Hepatocyte (in vitro differentiated cells): ENCODE measurements at regions not wholly inside any gene's neighbourhood (a gene's known extent, or its start where the extent isn't known, plus 50 kb on each side); places are given as distances from the start of the nearest gene placed in this dataset.

Source experiments
- DNase-seq: peaks from one replicate; pipeline ENCODE4 v3.0.0-alpha.2; 2016; ENCODE audit warnings: low spot score
- H2AFZ ChIP-seq: fragments of 200-600 bp; sonication (generic); 2 replicates; pipeline ENCODE4 v1.6.0; 2016; ENCODE audit warnings: antibody characterized with exemption, mild to moderate bottlenecking
- H3K27ac ChIP-seq: fragments of 200-600 bp; sonication (generic); 2 replicates; pipeline ENCODE4 v1.5.1; 2016; ENCODE audit warnings: mild to moderate bottlenecking
- H3K27me3 ChIP-seq: fragments of 200-600 bp; sonication (generic); 2 replicates; pipeline ENCODE4 v1.6.1; 2016
- H3K36me3 ChIP-seq: fragments of 200-600 bp; sonication (generic); replicated peaks from 2 replicates; pipeline ENCODE4 v1.5.1; 2016; ENCODE audit warnings: low read depth; ENCODE audit not compliant: insufficient read depth
- H3K4me1 ChIP-seq: fragments of 200-600 bp; sonication (generic); 2 replicates; pipeline ENCODE4 v1.5.1; 2016; ENCODE audit warnings: mild to moderate bottlenecking, moderate library complexity; ENCODE audit not compliant: insufficient read depth
- H3K4me2 ChIP-seq: fragments of 200-600 bp; sonication (generic); 2 replicates; pipeline ENCODE4 v1.6.0; 2016
- H3K4me3 ChIP-seq: fragments of 200-600 bp; sonication (generic); 2 replicates; pipeline ENCODE4 v1.5.1; 2016; ENCODE audit warnings: mild to moderate bottlenecking
- H3K79me2 ChIP-seq: fragments of 200-600 bp; sonication (generic); 2 replicates; pipeline ENCODE4 v1.6.0; 2017; ENCODE audit warnings: mild to moderate bottlenecking
- H3K9me2 ChIP-seq: fragments of 200-600 bp; sonication (generic); replicated peaks from 2 replicates; pipeline ENCODE4 v1.6.0; 2017; ENCODE audit warnings: mild to moderate bottlenecking; ENCODE audit not compliant: insufficient read depth
- H3K9me3 ChIP-seq: fragments of 200-600 bp; sonication (generic); 2 replicates; pipeline ENCODE4 v1.5.1; 2016; ENCODE audit warnings: low read depth, mild to moderate bottlenecking
- H4K20me1 ChIP-seq: fragments of 200-600 bp; sonication (generic); 2 replicates; pipeline ENCODE4 v1.6.0; 2016; ENCODE audit warnings: mild to moderate bottlenecking; ENCODE audit not compliant: insufficient read depth, poor library complexity, severe bottlenecking
- CTCF ChIP-seq: fragments of 200-600 bp; sonication (generic); IDR thresholded peaks from 2 replicates; pipeline ENCODE4 v1.5.1; 2016; ENCODE audit warnings: antibody characterized with exemption, mild to moderate bottlenecking; ENCODE audit not compliant: poor library complexity
- EZH2 ChIP-seq: fragments of 200-600 bp; sonication (generic); IDR thresholded peaks from 2 replicates; pipeline ENCODE4 v1.6.1; 2016; ENCODE audit warnings: antibody characterized with exemption, mild to moderate bottlenecking, borderline replicate concordance
- EZH2phosphoT487 ChIP-seq: fragments of 200-600 bp; sonication (generic); IDR thresholded peaks from one replicate; pipeline ENCODE4 v1.6.1; 2018; ENCODE audit warnings: antibody characterized with exemption, mild to moderate bottlenecking, low read depth, moderate library complexity; ENCODE audit not compliant: unreplicated experiment, severe bottlenecking
- WGBS: methylation state at CpG from one replicate; pipeline ENCODE4 v1.1.6; 2016; ENCODE audit warnings: low lambda C conversion rate; ENCODE audit errors: missing lambda C conversion rate; 5-methylcytosine and 5-hydroxymethylcytosine counted together

- Histone ChIP-seq H3K4me3 (no peak overlapping the region), H3K4me1 (no peaks in the 10 kb centered on the region), H3K9me2 (no peaks in the 10 kb centered on the region), H3K9me3 (no peaks in the 10 kb centered on the region), H2AFZ (no peak overlapping the region), H4K20me1 (no peaks in the 10 kb centered on the region), H3K36me3 (no peaks in the 10 kb centered on the region), H3K4me2 (no peak overlapping the region), H3K27me3 (no peaks in the 10 kb centered on the region), H3K79me2 (no peaks in the 10 kb centered on the region), H3K27ac (no peak overlapping the region)
- TF ChIP-seq EZH2 (no peak), CTCF (no peak), EZH2phosphoT487 (no peak)
- 81% methylated on average over 4 of the region's 4 CpGs for WGBS
- DNase-seq = no peak
Measured at GRCh38 chr19:29445246-29445645, 80.5 kb upstream of the VSTM2B start.

DNA sequence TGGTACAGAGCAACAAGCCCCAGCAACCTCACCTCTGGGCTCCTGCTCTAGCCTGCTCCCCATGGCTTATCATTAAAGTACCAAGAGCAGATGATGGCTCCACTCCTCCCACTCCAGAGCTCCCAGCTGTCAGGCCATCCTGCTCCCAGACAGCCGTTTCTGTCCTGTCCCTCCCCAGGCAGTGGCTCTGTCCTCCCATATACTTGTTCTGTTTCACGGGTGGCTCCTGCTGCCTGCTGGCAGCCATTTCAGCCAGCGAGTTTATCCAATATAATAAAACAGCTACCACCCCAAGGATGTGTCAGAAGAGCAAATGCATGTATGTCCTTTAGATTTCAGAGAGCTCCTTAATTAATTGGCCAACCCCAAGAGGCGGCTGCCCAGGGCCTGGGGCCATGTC is 79.4 kb upstream of the VSTM2B start:
- H3K36me3 ChIP-seq = no peaks in the 10 kb centered on the region
- H2AFZ ChIP-seq = no peak overlapping the region
- H3K27ac ChIP-seq = no peak overlapping the region
- no peaks in the 10 kb centered on the region for H3K27me3 ChIP-seq
- H4K20me1 ChIP-seq = no peaks in the 10 kb centered on the region
- TF ChIP-seq CTCF (no peak), EZH2 (no peak), EZH2phosphoT487 (no peak)
- 78% methylated on average over 4 of the region's 4 CpGs for WGBS
- H3K9me3 ChIP-seq = no peaks in the 10 kb centered on the region
- no peak overlapping the region for H3K4me3 ChIP-seq
- no peak overlapping the region for H3K4me2 ChIP-seq
- H3K79me2 ChIP-seq = no peaks in the 10 kb centered on the region
- no peaks in the 10 kb centered on the region for H3K4me1 ChIP-seq
- DNase-seq = no peak
- no peaks in the 10 kb centered on the region for H3K9me2 ChIP-seq

- Histone ChIP-seq H2AFZ (no peak overlapping the region), H3K79me2 (no peaks in the 10 kb centered on the region), H3K4me2 (no peak overlapping the region), H3K27ac (no peak overlapping the region), H3K9me2 (no peaks in the 10 kb centered on the region), H3K9me3 (no peaks in the 10 kb centered on the region), H4K20me1 (no peaks in the 10 kb centered on the region), H3K4me3 (no peak overlapping the region), H3K36me3 (no peaks in the 10 kb centered on the region), H3K27me3 (no peaks in the 10 kb centered on the region), H3K4me1 (no peaks in the 10 kb centered on the region)
- TF ChIP-seq EZH2phosphoT487 (no peak), CTCF (no peak), EZH2 (no peak)
- DNase-seq = no peak
- WGBS = 85% methylated on average over 8 of the region's 8 CpGs
Measured at GRCh38 chr19:29448046-29448445, 77.7 kb upstream of the VSTM2B start.

DNA sequence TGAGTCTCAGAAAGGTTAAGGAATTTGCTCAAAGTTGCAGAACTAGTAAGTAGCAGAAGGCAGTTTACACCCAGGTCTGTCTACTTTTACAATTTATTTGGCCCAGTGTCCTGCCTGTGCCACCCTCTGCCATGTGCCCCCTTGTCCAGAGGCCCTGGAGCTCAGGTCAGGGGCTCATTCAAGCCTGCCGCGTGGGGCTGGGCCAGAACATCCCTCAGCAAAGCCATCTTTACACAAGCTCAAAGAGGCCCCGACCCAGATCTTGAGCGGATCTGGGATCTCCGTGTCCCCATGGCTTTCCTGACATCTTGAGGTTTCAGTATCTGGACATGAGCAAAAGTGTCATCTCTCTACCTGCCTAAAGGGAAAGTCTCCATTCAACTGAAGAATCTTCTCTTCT is 76.4 kb upstream of the VSTM2B start:
- H3K4me3 ChIP-seq = no peak overlapping the region
- no peak for TF ChIP-seq EZH2
- TF ChIP-seq EZH2phosphoT487 = no peak
- no peak for TF ChIP-seq CTCF
- WGBS = 89% methylated on average over 5 of the region's 5 CpGs
- H3K79me2 ChIP-seq = no peaks in the 10 kb centered on the region
- H3K4me1 ChIP-seq = no peaks in the 10 kb centered on the region
- H3K9me2 ChIP-seq = no peaks in the 10 kb centered on the region
- DNase-seq = no peak
- no peaks in the 10 kb centered on the region for H4K20me1 ChIP-seq
- H3K36me3 ChIP-seq = no peaks in the 10 kb centered on the region
- no peak overlapping the region for H3K27ac ChIP-seq
- no peak overlapping the region for H2AFZ ChIP-seq
- H3K9me3 ChIP-seq = no peaks in the 10 kb centered on the region
- H3K4me2 ChIP-seq = no peak overlapping the region
- no peaks in the 10 kb centered on the region for H3K27me3 ChIP-seq
